IMR-90 (cell line): ENCODE measurements at regions not wholly inside any gene's neighbourhood (a gene's known extent, or its start where the extent isn't known, plus 50 kb on each side); places are given as distances from the start of the nearest gene placed in this dataset.

Experiments used
- ATAC-seq: fragments of 200-7000 bp; cut with Tn5 transposase; 2 replicates; pipeline ENCODE4 v1.9.1; 2020; ENCODE audit warnings: low read depth, mild to moderate bottlenecking, moderate library complexity
- BruUV-seq: library from RNA; stranded (reverse); fragments of 400-500 nt; replicated peaks from 2 replicates; lab custom pipeline; 2021; lab: Mats Ljungman, UMichigan
- CTCF ChIA-PET: fragments of 300-600 bp; formaldehyde crosslinking; extraction: SDS; loops from one replicate; lab custom pipeline; 2021; ENCODE audit warnings: antibody characterized with exemption; lab: Yijun Ruan, JAX
- POLR2A ChIA-PET: fragments of 300-600 bp; sonication (Branson Sonifier 250); formaldehyde crosslinking; loops from one replicate; lab custom pipeline; 2022; ENCODE audit warnings: antibody characterized with exemption; ENCODE audit not compliant: unreplicated experiment; lab: Charles Lee
- DNase-seq: peaks from one replicate; pipeline ENCODE4 v3.0.0; 2013
- H2AFZ ChIP-seq: replicated peaks from 2 replicates; pipeline ENCODE3; 2013; ENCODE audit warnings: low read length, mild to moderate bottlenecking; ENCODE audit not compliant: poor library complexity
- H2AK5ac ChIP-seq: 2 replicates; pipeline ENCODE4 v1.6.1; 2013; ENCODE audit warnings: low read depth, low read length, inconsistent platforms
- H2AK9ac ChIP-seq: replicated peaks from 2 replicates; pipeline ENCODE3; 2013; ENCODE audit warnings: mild to moderate bottlenecking, low read depth, low read length, moderate library complexity; ENCODE audit not compliant: poor library complexity
- H2BK120ac ChIP-seq: 2 replicates; pipeline ENCODE4 v1.6.1; 2013; ENCODE audit warnings: low read depth, low read length, inconsistent platforms
- H2BK15ac ChIP-seq: 3 replicates; pipeline ENCODE4 v1.6.1; 2013; ENCODE audit warnings: low read depth, low read length, inconsistent platforms
- H2BK20ac ChIP-seq: 2 replicates; pipeline ENCODE4 v1.6.1; 2013; ENCODE audit warnings: low read depth, mild to moderate bottlenecking, inconsistent platforms, low read length, moderate library complexity
- H2BK5ac ChIP-seq: 2 replicates; pipeline ENCODE4 v1.6.1; 2013; ENCODE audit warnings: mild to moderate bottlenecking, low read depth, low read length, inconsistent platforms; ENCODE audit not compliant: poor library complexity, severe bottlenecking
- H3K14ac ChIP-seq: replicated peaks from 2 replicates; pipeline ENCODE4 v1.6.1; 2013; ENCODE audit warnings: low read depth, low read length, inconsistent platforms
- H3K18ac ChIP-seq: 2 replicates; pipeline ENCODE4 v1.6.1; 2013; ENCODE audit warnings: low read depth, low read length, control low read depth
- H3K23ac ChIP-seq: 2 replicates; pipeline ENCODE4 v1.6.1; 2013; ENCODE audit warnings: low read depth, low read length, inconsistent platforms
- H3K27ac ChIP-seq: 2 replicates; pipeline ENCODE4 v1.5.1; 2013; ENCODE audit warnings: mild to moderate bottlenecking, control low read depth, low read length; ENCODE audit not compliant: insufficient read depth
- H3K27me3 ChIP-seq: 2 replicates; pipeline ENCODE4 v1.6.1; 2013; ENCODE audit warnings: low read length; ENCODE audit not compliant: control insufficient read depth, insufficient read depth
- H3K36me3 ChIP-seq: 2 replicates; pipeline ENCODE4 v1.6.1; 2013; ENCODE audit warnings: low read length, mixed read lengths; ENCODE audit not compliant: control insufficient read depth, insufficient read depth
- H3K4ac ChIP-seq: 2 replicates; pipeline ENCODE4 v1.6.1; 2013; ENCODE audit warnings: low read depth, low read length, inconsistent platforms
- H3K4me1 ChIP-seq: 2 replicates; pipeline ENCODE4 v1.6.1; 2013; ENCODE audit warnings: low read length, mixed read lengths; ENCODE audit not compliant: control insufficient read depth, insufficient read depth
- H3K4me2 ChIP-seq: 2 replicates; pipeline ENCODE4 v1.6.1; 2013; ENCODE audit warnings: low read depth, mild to moderate bottlenecking, control low read depth, low read length, moderate library complexity
- H3K4me3 ChIP-seq: 2 replicates; pipeline ENCODE4 v1.5.1; 2013; ENCODE audit warnings: low read depth, mild to moderate bottlenecking, control low read depth, low read length, moderate library complexity; ENCODE audit not compliant: insufficient read depth
- H3K56ac ChIP-seq: 2 replicates; pipeline ENCODE4 v1.6.1; 2013; ENCODE audit warnings: low read length, inconsistent platforms; ENCODE audit not compliant: insufficient read depth; ENCODE audit errors: extremely low read depth
- H3K79me1 ChIP-seq, 2 experiments: 2 replicates each; pipeline ENCODE4 v1.6.1; 2013; ENCODE audit warnings: low read length in 2 of 2, inconsistent platforms in 1 of 2, low read depth in 1 of 2
- H3K9ac ChIP-seq: 2 replicates; pipeline ENCODE4 v1.6.1; 2013; ENCODE audit warnings: low read depth, low read length, control low read depth
- H3K9me1 ChIP-seq: 2 replicates; pipeline ENCODE4 v1.6.1; 2013; ENCODE audit warnings: low read length, inconsistent platforms; ENCODE audit not compliant: insufficient read depth
- H3K9me3 ChIP-seq: 2 replicates; pipeline ENCODE4 v1.6.1; 2013; ENCODE audit warnings: low read length; ENCODE audit not compliant: control insufficient read depth, insufficient read depth
- H4K20me1 ChIP-seq: 2 replicates; pipeline ENCODE4 v1.6.1; 2013; ENCODE audit warnings: low read length, inconsistent platforms; ENCODE audit not compliant: insufficient read depth
- H4K5ac ChIP-seq: 2 replicates; pipeline ENCODE4 v1.6.1; 2013; ENCODE audit warnings: mild to moderate bottlenecking, low read depth, low read length, control low read depth
- H4K8ac ChIP-seq, 2 experiments: 2 replicates each; pipeline ENCODE4 v1.6.1; 2013; ENCODE audit warnings: low read depth in 2 of 2, low read length in 2 of 2, control low read depth in 1 of 2, inconsistent platforms in 1 of 2
- H4K91ac ChIP-seq: 2 replicates; pipeline ENCODE4 v1.6.1; 2013; ENCODE audit warnings: low read depth, low read length, inconsistent platforms; ENCODE audit not compliant: insufficient read depth
- FOS ChIP-seq: fragments of 150-350 bp; IDR thresholded peaks from 2 replicates; pipeline ENCODE4 v1.6.1; 2016; ENCODE audit warnings: low read depth, low read length
- MXI1 ChIP-seq: IDR thresholded peaks from 2 replicates; pipeline ENCODE4 v1.6.1; 2012; ENCODE audit warnings: low read depth, mild to moderate bottlenecking, low read length, moderate library complexity, borderline replicate concordance
- NFE2L2 ChIP-seq: fragments of 150-350 bp; IDR thresholded peaks from 2 replicates; pipeline ENCODE4 v1.6.1; 2016; ENCODE audit warnings: low read depth, mild to moderate bottlenecking, low read length
- POLR2A ChIP-seq: IDR thresholded peaks from 2 replicates; pipeline ENCODE4 v1.6.1; 2012; ENCODE audit warnings: mild to moderate bottlenecking, low read depth, low read length
- RCOR1 ChIP-seq: IDR thresholded peaks from 2 replicates; pipeline ENCODE4 v1.6.1; 2012; ENCODE audit warnings: mild to moderate bottlenecking, low read length, improper control_type of control experiment; ENCODE audit not compliant: insufficient replicate concordance
- RFX5 ChIP-seq: IDR thresholded peaks from 2 replicates; pipeline ENCODE4 v1.8.0; 2012; ENCODE audit warnings: low read depth, mild to moderate bottlenecking, low read length, moderate library complexity
- WGBS, 2 experiments: methylation state at CpG; one replicate each; pipeline versions ENCODE4 v1.1.5 to v1.1.7; 2013; ENCODE audit warnings: missing lambda C conversion rate in 2 of 2; ENCODE audit not compliant: insufficient read length in 1 of 2; ENCODE audit errors: extremely low coverage in 2 of 2; 5-methylcytosine and 5-hydroxymethylcytosine counted together
- dilution Hi-C: fragments of 300-500 bp; cut with HindIII; formaldehyde crosslinking; loops from one replicate; pipeline ENCODE4 v1.14.3; 2018; ENCODE audit warnings: low sequenced_read_pairs; ENCODE audit not compliant: unreplicated experiment
- in situ Hi-C: fragments of 300-500 bp; cut with MboI; formaldehyde crosslinking; loops from 3 replicates; pipeline ENCODE4 v1.14.3; 2019; ENCODE audit warnings: low sequenced_read_pairs, inconsistent platforms, mixed read lengths
- intact Hi-C: fragments of 100-400 bp; cut with micrococcal nuclease; formaldehyde crosslinking; loops from 2 replicates; pipeline ENCODE4 v1.10.0; 2022
- TF ChIP-seq, protein P1 (sequence below): fragments of 150-350 bp; IDR thresholded peaks from 2 replicates; pipeline ENCODE4 v1.6.1; 2017; ENCODE audit warnings: mild to moderate bottlenecking, antibody characterized with exemption, low read length, low read depth
- TF ChIP-seq, protein P2 (sequence below): conservative IDR thresholded peaks from 2 replicates; pipeline ENCODE4 v1.5.1; 2012; ENCODE audit warnings: mild to moderate bottlenecking, low read depth, low read length, improper control_type of control experiment

DNA sequence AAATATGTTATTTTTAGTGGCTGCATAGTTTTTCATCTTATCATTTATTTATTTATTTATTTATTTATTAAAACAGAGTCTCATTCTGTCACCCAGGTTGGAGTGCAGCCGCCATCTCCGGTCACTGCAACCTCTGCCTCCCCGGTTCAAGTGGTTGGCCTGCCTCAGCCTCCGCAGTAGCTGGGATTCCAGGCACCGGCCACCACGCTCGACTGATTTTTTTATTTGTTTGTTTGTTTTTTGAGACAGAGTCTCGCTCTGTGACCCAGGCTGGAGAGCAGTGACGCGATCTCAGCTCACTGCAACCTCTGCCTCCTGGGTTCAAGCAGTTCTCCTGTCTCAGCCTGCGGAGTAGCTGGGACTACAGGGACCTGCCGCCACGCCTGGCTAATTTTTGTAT lies 262.9 kb upstream of the DDI1 start:
- Histone ChIP-seq H3K9me1 (no peaks in the 10 kb centered on the region), H3K4me3 (no peak overlapping the region), H2AFZ (no peak overlapping the region), H3K27me3 (no peaks in the 10 kb centered on the region), H2AK9ac (no peak overlapping the region), H2AK5ac (no peak overlapping the region), H3K36me3 (no peaks in the 10 kb centered on the region), H3K79me1 (no peaks in the 10 kb centered on the region), H3K23ac (no peak overlapping the region), H3K9me3 (no peaks in the 10 kb centered on the region), H3K4me2 (no peak overlapping the region), H3K4me1 (no peaks in the 10 kb centered on the region), H2BK15ac (no peak overlapping the region), H2BK5ac (no peak overlapping the region), H4K20me1 (no peaks in the 10 kb centered on the region), H4K91ac (no peak overlapping the region), H2BK20ac (no peak overlapping the region), H3K56ac (no peak overlapping the region), H3K4ac (no peak overlapping the region), H4K8ac (no peak overlapping the region), H3K14ac (no peak overlapping the region), H3K9ac (no peak overlapping the region), H4K5ac (no peak overlapping the region), H2BK120ac (no peak overlapping the region), H3K18ac (no peak overlapping the region), H3K27ac (no peak overlapping the region)
- intact Hi-C loops (no loop called here), dilution Hi-C loops (no loop called here), in situ Hi-C loops (no loop called here)
- DNase-seq (no peak), ATAC-seq (no peak)
- CTCF ChIA-PET = no interaction called here
- TF ChIP-seq MXI1 = no peak
- no peak for TF ChIP-seq RCOR1
- TF ChIP-seq, protein P1, sequence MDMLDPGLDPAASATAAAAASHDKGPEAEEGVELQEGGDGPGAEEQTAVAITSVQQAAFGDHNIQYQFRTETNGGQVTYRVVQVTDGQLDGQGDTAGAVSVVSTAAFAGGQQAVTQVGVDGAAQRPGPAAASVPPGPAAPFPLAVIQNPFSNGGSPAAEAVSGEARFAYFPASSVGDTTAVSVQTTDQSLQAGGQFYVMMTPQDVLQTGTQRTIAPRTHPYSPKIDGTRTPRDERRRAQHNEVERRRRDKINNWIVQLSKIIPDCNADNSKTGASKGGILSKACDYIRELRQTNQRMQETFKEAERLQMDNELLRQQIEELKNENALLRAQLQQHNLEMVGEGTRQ = no peak
- TF ChIP-seq RFX5 = no peak
- no peak for TF ChIP-seq POLR2A
- TF ChIP-seq NFE2L2 = no peak
- TF ChIP-seq, protein P2, sequence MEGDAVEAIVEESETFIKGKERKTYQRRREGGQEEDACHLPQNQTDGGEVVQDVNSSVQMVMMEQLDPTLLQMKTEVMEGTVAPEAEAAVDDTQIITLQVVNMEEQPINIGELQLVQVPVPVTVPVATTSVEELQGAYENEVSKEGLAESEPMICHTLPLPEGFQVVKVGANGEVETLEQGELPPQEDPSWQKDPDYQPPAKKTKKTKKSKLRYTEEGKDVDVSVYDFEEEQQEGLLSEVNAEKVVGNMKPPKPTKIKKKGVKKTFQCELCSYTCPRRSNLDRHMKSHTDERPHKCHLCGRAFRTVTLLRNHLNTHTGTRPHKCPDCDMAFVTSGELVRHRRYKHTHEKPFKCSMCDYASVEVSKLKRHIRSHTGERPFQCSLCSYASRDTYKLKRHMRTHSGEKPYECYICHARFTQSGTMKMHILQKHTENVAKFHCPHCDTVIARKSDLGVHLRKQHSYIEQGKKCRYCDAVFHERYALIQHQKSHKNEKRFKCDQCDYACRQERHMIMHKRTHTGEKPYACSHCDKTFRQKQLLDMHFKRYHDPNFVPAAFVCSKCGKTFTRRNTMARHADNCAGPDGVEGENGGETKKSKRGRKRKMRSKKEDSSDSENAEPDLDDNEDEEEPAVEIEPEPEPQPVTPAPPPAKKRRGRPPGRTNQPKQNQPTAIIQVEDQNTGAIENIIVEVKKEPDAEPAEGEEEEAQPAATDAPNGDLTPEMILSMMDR = no peak
- TF ChIP-seq FOS = no peak
- BruUV-seq = no TSS peak
- POLR2A ChIA-PET = no interaction called here
- 94% methylated on average over 3 of the region's 13 CpGs; no CpG with 5 or more reads in 1 of the 2 experiments for WGBS, 2 experiments
